HepG2 (cell line): ENCODE measurements at regions not wholly inside any gene's neighbourhood (a gene's known extent, or its start where the extent isn't known, plus 50 kb on each side); places are given as distances from the start of the nearest gene placed in this dataset.

ENCODE experiments used
- ATAC-seq: fragments of 200-7000 bp; cut with Tn5 transposase; 3 replicates; pipeline ENCODE4 v1.9.1; 2020; ENCODE audit warnings: mild to moderate bottlenecking, moderate library complexity
- BruUV-seq: library from RNA; stranded (reverse); fragments of 400-500 nt; replicated peaks from 2 replicates; lab custom pipeline; 2021; lab: Mats Ljungman, UMichigan
- CTCF ChIA-PET: fragments of 300-600 bp; formaldehyde crosslinking; extraction: SDS; loops from one replicate; lab custom pipeline; 2021; ENCODE audit warnings: low total read pairs, inconsistent platforms, low intra/inter-chr PET ratio; lab: Yijun Ruan, JAX
- POLR2A ChIA-PET: fragments of 350-600 bp; sonication (Branson Sonifier 250); formaldehyde crosslinking; loops from one replicate; lab custom pipeline; 2020; ENCODE audit warnings: antibody characterized with exemption, inconsistent platforms; lab: Yijun Ruan, JAX
- DNase-seq: peaks from one replicate; pipeline ENCODE4 v3.0.0-alpha.2; 2015; ENCODE audit warnings: low spot score
- FAIRE-seq: peaks from 3 replicates; lab custom pipeline; 2011; peaks lifted over from hg19 to GRCh38; lab: Jason Lieb, UNC
- H2AFZ ChIP-seq: one replicate; pipeline ENCODE4 v1.6.1; 2011; ENCODE audit warnings: low read length, inconsistent platforms
- H3K27ac ChIP-seq: fragments of 300-600 bp; 3 replicates; pipeline ENCODE4 v1.8.0; 2011; ENCODE audit warnings: mixed run types, mild to moderate bottlenecking, mixed read lengths, low read length, inconsistent platforms; ENCODE audit not compliant: insufficient read depth; ENCODE audit errors: extremely low read length
- H3K27me3 ChIP-seq, 2 experiments: fragments of 200-600 bp in 1 of 2; 2 replicates in 1 of 2; 3 replicates in 1 of 2; pipeline versions ENCODE4 v1.6.0 to v1.8.0; 2011; ENCODE audit warnings: low read length in 2 of 2, mild to moderate bottlenecking in 2 of 2, moderate library complexity in 2 of 2, inconsistent platforms in 1 of 2; ENCODE audit not compliant: insufficient read depth in 2 of 2, control insufficient read depth in 1 of 2
- H3K36me3 ChIP-seq, 2 experiments: fragments of 200-600 bp in 1 of 2; replicated peaks in 1 of 2; 2 replicates in 1 of 2; 3 replicates in 1 of 2; pipeline versions ENCODE4 v1.5.1 to v1.8.0; 2011; ENCODE audit warnings: low read length in 2 of 2, inconsistent platforms in 1 of 2; ENCODE audit not compliant: insufficient read depth in 2 of 2, control insufficient read depth in 1 of 2
- H3K4me1 ChIP-seq: 2 replicates; pipeline ENCODE4 v1.5.1; 2012; ENCODE audit warnings: low read length, inconsistent platforms; ENCODE audit not compliant: insufficient read depth
- H3K4me2 ChIP-seq: 2 replicates; pipeline ENCODE4 v1.6.0; 2011; ENCODE audit warnings: low read depth, low read length, inconsistent platforms
- H3K4me3 ChIP-seq, 3 experiments: fragments of 200-600 bp in 1 of 3; sonication (generic), shearing (Covaris generic) in 1 of 3; replicated peaks in 1 of 3; 2 replicates each; pipeline ENCODE4 v1.5.1; 2011 to 2016; ENCODE audit warnings: low read length in 3 of 3, inconsistent platforms in 2 of 3, low read depth in 2 of 3, mild to moderate bottlenecking in 2 of 3, control low read depth in 1 of 3, mixed read lengths in 1 of 3; ENCODE audit not compliant: insufficient read depth in 1 of 3
- H3K79me2 ChIP-seq: one replicate; pipeline ENCODE4 v1.6.1; 2011; ENCODE audit warnings: low read length, inconsistent platforms; ENCODE audit not compliant: insufficient read depth
- H3K9ac ChIP-seq: 2 replicates; pipeline ENCODE4 v1.6.0; 2011; ENCODE audit warnings: mild to moderate bottlenecking, low read depth, low read length, inconsistent platforms; ENCODE audit not compliant: insufficient read depth
- H3K9me3 ChIP-seq: 2 replicates; pipeline ENCODE4 v1.5.1; 2012; ENCODE audit warnings: mild to moderate bottlenecking, low read length
- H4K20me1 ChIP-seq: 2 replicates; pipeline ENCODE4 v1.6.0; 2011; ENCODE audit warnings: inconsistent platforms, mild to moderate bottlenecking, low read length, moderate library complexity; ENCODE audit not compliant: insufficient read depth
- GMEB2 ChIP-seq: IDR thresholded peaks from 2 replicates; pipeline ENCODE4 v1.6.1; 2016; ENCODE audit warnings: missing biosample characterization, missing genetic modification reagents, low read depth
- IRF1 ChIP-seq: sonication (generic); formaldehyde crosslinking; IDR thresholded peaks from 2 replicates; pipeline ENCODE4 v1.4.0; 2020; ENCODE audit warnings: low read depth, mild to moderate bottlenecking, missing genetic modification reagents
- MEF2D ChIP-seq: sonication (generic); formaldehyde crosslinking; IDR thresholded peaks from 2 replicates; pipeline ENCODE4 v1.5.1; 2020; ENCODE audit warnings: mild to moderate bottlenecking, missing genetic modification reagents
- ZEB1 ChIP-seq: IDR thresholded peaks from 2 replicates; pipeline ENCODE4 v1.6.1; 2012; ENCODE audit warnings: mild to moderate bottlenecking, low read depth, inconsistent platforms; ENCODE audit not compliant: insufficient replicate concordance
- ZNF563 ChIP-seq: sonication (generic); formaldehyde crosslinking; IDR thresholded peaks from 2 replicates; pipeline ENCODE4 v1.8.0; 2022; ENCODE audit warnings: mild to moderate bottlenecking, moderate library complexity, missing genetic modification reagents
- ZNF629 ChIP-seq: sonication (generic); formaldehyde crosslinking; conservative IDR thresholded peaks from 2 replicates; pipeline ENCODE4 v1.5.0; 2020; ENCODE audit warnings: missing genetic modification reagents
- ZNF766 ChIP-seq: sonication (generic); formaldehyde crosslinking; IDR thresholded peaks from 2 replicates; pipeline ENCODE4 v1.5.0; 2020; ENCODE audit warnings: missing genetic modification reagents, borderline replicate concordance
- ZNF777 ChIP-seq: sonication (generic); formaldehyde crosslinking; IDR thresholded peaks from 2 replicates; pipeline ENCODE4 v1.4.0; 2020; ENCODE audit warnings: missing genetic modification reagents
- WGBS: methylation state at CpG from one replicate; pipeline ENCODE4 v1.1.6; 2017; ENCODE audit warnings: low lambda C conversion rate; 5-methylcytosine and 5-hydroxymethylcytosine counted together
- in situ Hi-C: cut with HindIII; loops from 2 replicates; pipeline ENCODE4 v1.10.0; 2017; ENCODE audit warnings: low pct_unique_long_range_greater_than_20kb; ENCODE audit not compliant: extremely low pct_ligation_motif_present
- intact Hi-C: fragments of 100-400 bp; cut with micrococcal nuclease; formaldehyde crosslinking; loops from one replicate; pipeline ENCODE4 v1.10.0; 2022; ENCODE audit not compliant: unreplicated experiment

GRCh38 chr1:57835620-57836019, 411.8 kb upstream of the DAB1 start (continued):
- no peak for TF ChIP-seq GMEB2 (CRISPR knock-in tag)
- no peak for TF ChIP-seq ZEB1
- no peak for TF ChIP-seq ZNF766
- TF ChIP-seq ZNF629: no peak
- TF ChIP-seq ZNF563 (CRISPR knock-in tag): no peak

DNA sequence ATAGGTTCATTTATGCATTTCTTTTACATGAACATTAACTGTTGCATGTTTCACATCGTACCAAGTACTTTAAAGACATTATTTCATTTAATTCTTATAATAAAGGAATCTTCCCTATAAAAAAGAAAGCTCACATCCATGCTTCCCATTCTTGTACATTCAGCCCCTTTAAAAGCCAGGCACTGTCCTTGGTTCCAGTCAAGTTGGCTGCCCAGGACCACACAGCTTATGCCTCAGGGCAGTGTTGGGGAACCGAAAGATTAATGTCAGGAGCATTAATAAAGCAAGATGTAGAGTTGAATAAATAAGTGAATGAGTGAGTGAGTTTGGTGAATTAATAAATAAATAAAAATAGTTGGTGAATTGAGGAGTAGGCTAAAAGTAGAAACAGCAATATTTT, 409.4 kb upstream of the DAB1 start:
- intact Hi-C loops (no loop called here), in situ Hi-C loops (no loop called here)
- DNase-seq (no peak), FAIRE-seq (no peak), ATAC-seq (no peak)
- Histone ChIP-seq H3K4me3 (no peak overlapping the region), H2AFZ (no peak overlapping the region), H3K27ac (no peak overlapping the region), H4K20me1 (no peaks in the 10 kb centered on the region), H3K4me2 (no peak overlapping the region), H3K36me3 (no peaks in the 10 kb centered on the region), H3K9ac (no peak overlapping the region), H3K4me1 (no peaks in the 10 kb centered on the region), H3K79me2 (no peaks in the 10 kb centered on the region), H3K27me3 (no peaks in the 10 kb centered on the region), H3K9me3 (no peaks in the 10 kb centered on the region)
- POLR2A ChIA-PET: no interaction called here
- TF ChIP-seq IRF1 (no peak), MEF2D (CRISPR knock-in tag) (no peak), ZNF777 (CRISPR knock-in tag) (no peak)
- 1% methylated on average over 2 of the region's 2 CpGs for WGBS
- CTCF ChIA-PET: no interaction called here
- no TSS peak for BruUV-seq
